Left lobe of liver (tissue), 2 donors: ENCODE measurements at regions not wholly inside any gene's neighbourhood (a gene's known extent, or its start where the extent isn't known, plus 50 kb on each side); places are given as distances from the start of the nearest gene placed in this dataset.

Experiments used
- ATAC-seq: fragments of 200-7000 bp; cut with Tn5 transposase; one replicate; pipeline ENCODE4 v1.9.1; 2020; ENCODE audit warnings: mild to moderate bottlenecking, moderate library complexity
- DNase-seq: peaks from one replicate; pipeline ENCODE4 v3.0.0-alpha.2; 2020; ENCODE audit warnings: low spot score
- donor health status: DM: no; HTN: no; CAD: no; lungs with moderate emphysema.
- donor health status: DM: no; HTN: yes; CAD: no.

GRCh38 chr5:171578049-171578828, 158.8 kb downstream of the FGF18 start:
- ATAC-seq (peak; percentile 55), DNase-seq (no peak)

DNA sequence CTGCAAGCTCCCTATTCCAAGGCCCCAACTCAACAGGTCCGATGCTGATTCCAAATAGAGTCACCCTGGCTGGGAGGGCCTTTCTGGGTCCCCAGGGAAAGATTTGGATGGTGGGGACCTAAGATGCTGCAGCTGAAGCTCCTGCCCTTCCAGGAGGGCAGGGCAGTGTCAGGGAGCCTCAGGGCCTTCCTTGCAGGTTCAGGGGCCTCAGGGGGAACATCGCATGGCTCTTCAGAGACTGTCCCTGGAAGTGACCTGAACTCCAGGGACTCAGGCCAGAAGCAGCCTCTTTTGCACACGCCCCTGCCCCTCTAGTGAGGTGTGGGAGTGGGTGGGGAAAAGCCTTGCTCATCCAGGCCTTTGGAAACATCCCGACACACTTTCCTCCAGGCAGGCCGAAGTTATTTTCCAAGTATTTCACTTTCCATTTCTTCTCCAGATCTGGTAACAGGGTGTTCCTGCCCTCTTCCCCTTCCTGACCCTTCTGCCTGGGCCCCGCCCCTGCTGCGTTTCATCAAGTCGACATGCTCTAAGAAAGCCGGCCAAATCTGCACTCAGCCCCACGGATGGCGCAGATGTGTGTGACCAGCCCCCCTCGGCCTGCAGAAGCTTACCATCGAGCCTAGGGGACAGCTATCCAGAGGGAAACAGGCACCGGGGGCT, 159.5 kb downstream of the FGF18 start:
- ATAC-seq = peak; percentile 31
- DNase-seq = no peak

- DNase-seq = no peak
- no peak for ATAC-seq
Measured at GRCh38 chr5:171579976-171580411, 160.5 kb downstream of the FGF18 start.

- ATAC-seq = no peak
- DNase-seq = no peak
Measured at GRCh38 chr5:171580502-171581265, 161.2 kb downstream of the FGF18 start.

DNA sequence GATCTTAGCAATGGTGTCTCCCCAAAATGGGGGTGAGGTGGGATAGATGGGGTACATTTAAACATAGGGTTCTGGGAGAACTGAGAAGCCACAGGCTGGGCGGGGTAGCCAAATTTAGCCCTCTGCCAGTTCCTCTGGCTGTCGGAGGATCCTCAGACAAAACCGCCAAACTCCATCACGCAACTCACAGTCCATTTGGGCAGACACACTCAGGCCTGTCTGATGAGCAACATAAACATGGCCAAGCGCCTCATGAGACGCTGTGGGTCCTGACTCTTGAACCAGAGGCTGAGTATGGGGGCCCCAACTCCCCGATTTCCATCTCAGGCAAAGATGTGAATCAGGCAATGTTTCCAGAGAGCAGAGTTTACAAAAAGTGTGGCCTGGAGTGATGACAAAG, 162.3 kb downstream of the FGF18 start:
- no peak for ATAC-seq
- DNase-seq = no peak

GRCh38 chr5:171582849-171583248, 163.4 kb downstream of the FGF18 start:
- ATAC-seq = no peak

DNA sequence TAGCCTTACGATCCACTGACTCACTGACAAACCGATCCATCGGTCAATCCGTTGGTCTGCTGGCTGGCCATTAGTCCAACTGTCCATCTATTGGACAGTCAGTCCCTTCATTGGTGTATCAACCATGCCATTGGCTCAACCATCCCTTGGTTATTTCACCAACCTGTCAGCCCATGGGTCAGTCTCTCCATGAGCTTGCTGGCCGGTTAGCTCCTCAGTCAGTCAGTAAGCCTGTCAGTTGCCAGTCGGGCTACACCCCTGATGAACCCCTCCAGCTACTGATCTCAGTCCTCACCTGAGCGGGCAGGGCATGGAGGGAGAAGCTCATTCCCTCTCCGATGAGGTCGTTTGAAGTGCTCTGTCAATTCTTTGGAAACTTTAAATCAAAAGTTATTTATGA, 166.5 kb downstream of the FGF18 start:
- no peak for DNase-seq
- ATAC-seq = no peak

More at GRCh38 chr5:171582849-171583248, 163.4 kb downstream of the FGF18 start:
- DNase-seq = no peak

DNA sequence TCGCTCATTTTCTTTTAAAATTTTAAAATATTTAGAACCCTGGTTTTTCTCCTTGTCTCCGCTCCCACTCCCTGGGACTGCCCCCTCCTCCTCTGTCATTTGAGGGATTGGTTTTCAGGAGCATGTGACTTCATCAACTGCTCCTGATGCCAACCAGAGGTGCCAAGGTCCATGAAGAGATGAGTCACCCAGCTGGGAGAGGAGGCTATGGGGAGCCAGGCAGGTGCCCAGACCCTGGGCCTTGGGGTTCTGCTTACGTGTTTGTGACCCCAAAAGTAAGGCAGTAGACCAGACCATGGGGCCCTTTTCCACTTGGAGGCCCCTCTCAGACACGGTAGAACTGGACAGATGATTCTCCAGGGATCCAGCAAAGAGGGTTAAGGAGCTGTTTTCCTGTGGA, 167.0 kb downstream of the FGF18 start:
- DNase-seq = no peak
- ATAC-seq = no peak

- no peak for DNase-seq
- no peak for ATAC-seq
Measured at GRCh38 chr5:171588046-171588445, 168.6 kb downstream of the FGF18 start.

GRCh38 chr5:171588790-171589189, 169.3 kb downstream of the FGF18 start:
- no peak for DNase-seq

GRCh38 chr5:171589461-171589860, 170.0 kb downstream of the FGF18 start:
- DNase-seq = no peak
- ATAC-seq = no peak

More at GRCh38 chr5:171588790-171589189, 169.3 kb downstream of the FGF18 start:
- no peak for ATAC-seq

DNA sequence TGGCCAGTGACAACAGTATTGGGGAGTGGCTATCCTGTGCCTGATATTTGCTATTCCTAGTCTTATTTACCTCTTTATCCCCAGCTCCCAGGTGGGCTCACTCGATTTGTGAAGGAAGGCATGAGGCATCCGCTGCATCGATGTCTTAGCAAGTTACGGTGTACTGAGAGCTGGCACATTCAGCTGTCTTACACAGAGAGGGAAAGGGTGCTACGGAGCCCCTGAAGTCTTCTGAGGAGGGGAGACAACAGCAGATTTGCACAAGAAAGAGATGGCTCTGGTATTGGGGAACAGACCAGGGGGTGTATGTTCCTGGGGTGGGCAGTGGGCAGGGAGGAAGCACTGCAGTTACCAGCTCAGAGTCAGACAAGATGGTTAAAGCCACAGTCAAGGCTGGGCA, 172.6 kb downstream of the FGF18 start:
- ATAC-seq (no peak), DNase-seq (no peak)

DNA sequence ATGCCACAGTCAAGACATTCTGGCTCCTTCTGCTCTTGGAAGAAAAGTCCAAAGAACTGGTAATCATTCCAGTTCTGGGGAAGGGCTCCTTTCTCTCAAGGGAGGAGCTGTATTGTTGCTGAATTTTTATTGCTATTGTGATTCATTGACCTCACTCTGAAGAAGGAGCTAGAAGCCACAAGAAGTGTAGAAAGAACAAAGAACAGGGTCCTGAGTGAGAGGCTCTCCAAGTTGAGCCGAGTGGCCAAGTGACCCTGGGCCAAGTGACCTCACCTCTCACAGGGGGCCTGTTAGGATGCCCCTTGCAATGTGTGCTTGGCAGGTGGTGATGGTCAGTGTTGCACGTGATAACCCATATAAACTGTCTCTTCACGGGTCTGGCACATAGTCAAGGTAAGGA, 173.3 kb downstream of the FGF18 start:
- ATAC-seq = no peak
- DNase-seq = no peak

DNA sequence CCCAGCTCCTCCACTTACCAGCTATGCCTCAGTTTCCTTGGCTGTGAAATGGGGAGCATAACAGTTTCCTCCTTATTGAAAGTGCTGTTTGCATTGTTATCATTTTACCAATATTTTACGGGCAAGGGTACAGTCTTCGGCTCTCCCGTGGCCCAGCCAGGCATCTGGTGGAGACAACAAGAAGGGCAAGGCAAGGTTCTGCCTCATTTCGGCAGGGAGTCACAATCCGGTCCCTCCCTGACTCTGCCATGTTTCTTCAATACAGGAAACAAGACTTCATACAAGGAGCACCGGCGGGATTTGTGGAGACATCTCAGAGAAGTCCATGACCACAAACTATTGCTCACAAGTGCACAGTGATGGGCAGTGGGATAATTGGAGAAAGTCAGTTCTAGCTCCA, 174.0 kb downstream of the FGF18 start:
- ATAC-seq = no peak
- DNase-seq = no peak

DNA sequence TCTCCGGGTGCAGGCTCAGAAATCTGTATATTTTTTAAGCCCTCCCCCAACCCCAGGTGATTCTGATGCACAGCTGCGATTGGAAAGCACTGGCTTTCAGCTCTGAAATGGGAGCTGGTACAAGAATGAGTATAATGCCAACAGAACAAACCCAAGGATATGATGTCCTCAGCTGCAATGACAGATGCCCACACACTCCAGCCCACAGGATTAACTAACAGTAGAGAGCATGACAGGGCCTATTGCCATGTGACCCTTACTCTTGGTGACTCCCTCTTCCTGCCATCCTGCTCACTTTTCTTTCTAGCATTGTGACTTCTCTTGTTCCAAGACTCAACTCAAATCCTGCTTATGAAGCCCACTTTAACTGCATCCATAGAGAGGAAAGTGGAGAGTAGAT, 174.5 kb downstream of the FGF18 start:
- no peak for ATAC-seq
- DNase-seq = peak; percentile 15

- ATAC-seq (peak; percentile 52), DNase-seq (no peak)
Measured at GRCh38 chr5:171595401-171595800, 176.0 kb downstream of the FGF18 start.

GRCh38 chr5:171595801-171596231, 176.4 kb downstream of the FGF18 start:
- ATAC-seq (peak; percentile 52), DNase-seq (no peak)

GRCh38 chr5:171596391-171596878, 177.0 kb downstream of the FGF18 start:
- DNase-seq (no peak), ATAC-seq (no peak)

DNA sequence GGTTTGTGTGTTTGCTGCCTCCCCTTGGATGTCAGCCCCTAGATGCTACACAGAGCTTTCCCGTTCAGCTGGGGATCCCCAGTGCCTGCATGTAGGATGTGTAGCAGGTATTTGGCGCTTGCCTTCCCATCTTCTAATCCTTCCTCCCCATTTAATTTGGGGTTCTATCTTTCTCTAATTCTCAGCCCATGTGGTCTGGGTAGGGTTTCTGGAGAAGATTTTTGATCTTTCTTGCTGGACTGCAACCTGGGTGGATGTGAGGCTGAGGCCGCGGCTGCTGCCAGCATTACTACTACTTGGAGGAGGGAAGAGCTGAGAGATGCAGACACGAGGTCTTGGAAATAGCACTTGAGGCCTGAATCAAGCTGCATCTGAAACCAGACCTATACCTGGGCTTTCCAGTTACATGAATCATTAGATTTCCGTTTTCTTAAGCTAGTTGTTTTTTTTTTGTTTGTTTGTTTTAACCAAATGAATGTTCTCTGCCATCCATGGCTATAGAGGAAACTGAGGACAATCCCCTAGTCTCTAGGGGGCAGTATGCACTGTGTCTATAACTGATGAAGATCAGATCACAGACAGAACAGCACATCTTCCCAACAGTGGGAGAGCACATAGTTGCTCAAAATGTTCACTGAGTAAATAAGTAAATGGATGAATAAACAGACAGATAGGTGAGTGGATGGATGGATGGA, 178.6 kb downstream of the FGF18 start:
- ATAC-seq = no peak
- DNase-seq = no peak

DNA sequence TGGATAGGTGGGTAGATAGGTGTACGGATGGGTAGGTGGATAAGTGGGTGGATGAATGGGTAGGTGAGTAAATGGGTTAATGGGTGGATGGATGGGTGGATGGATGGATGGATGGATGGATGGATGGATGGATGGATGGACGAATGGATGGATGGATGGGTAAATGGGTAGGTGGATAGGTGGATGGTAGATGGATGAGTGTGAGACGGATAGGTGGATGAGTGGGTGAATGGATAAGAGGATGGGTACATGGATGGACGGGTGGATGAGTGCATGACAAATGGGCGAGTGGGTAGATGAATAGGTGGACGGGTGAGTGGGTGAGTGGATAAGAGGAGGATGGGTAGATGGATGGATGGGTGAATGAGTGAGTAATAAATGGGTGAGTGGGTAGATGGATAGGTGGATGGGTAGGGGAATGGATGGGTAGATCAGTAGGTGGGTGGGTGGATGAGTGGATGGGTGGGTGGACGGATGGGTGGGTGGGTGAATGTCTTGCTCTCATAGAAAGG, 179.2 kb downstream of the FGF18 start:
- ATAC-seq (no peak), DNase-seq (no peak)

GRCh38 chr5:171599411-171599810, 180.0 kb downstream of the FGF18 start:
- ATAC-seq = no peak
- no peak for DNase-seq
